ENCODE measurements at regions not wholly inside any gene's neighbourhood (a gene's known extent, or its start where the extent isn't known, plus 50 kb on each side); places are given as distances from the start of the nearest gene placed in this dataset.
"Not testable (repeated sequence)": the region's sequence is repeated elsewhere in the genome, so short reads cannot be mapped to it uniquely, and the experiment has no call there.

DNA sequence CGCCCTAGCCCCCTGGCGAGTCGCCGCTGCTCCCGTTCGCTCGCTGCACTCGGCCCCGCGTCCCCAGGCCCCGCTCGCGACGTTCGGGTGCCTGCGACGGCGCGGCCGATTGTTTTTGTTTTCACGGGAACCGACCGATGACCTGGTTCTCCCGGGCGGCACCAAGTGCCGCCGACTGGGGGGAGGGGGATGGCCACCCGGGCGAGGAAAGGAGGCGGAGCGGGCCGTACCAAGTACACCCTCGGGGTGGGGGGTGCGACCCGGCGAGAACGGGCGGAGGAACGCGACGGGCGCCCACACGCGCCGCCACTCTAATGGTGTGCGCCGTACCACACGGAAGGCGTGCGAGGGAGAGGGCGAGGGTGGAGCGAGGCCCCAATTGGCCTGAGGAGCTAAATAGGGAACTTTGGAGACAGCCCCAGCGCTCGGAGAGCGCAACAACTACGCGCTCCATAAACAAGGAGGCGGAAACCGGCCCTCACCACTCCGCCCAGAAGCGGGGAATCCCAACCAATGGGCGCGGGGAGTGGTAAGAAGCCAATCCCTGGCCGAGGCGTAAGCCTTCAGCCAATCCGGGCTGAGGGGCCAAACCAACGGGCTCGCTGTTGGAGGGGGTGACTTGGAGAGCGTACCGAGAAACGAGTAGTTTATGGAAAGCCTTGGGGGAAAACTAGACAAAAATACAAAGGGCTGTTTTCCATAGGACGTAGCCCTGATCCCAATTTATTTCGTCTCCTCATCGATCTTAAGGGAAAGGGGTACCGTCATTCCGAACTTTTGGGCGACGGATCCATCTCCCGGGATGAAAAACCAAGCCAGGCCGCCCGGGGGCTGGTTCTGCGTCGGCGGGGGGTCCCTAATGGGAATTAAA lies 54.8 kb upstream of the PLGLB1 start (continued):
- TF ChIP-seq FOXK2 (IDR thresholded peaks at IDR 0.05) (peak; percentile 34; the same call in 1 of the 2 replicates), ZNF792 (CRISPR knock-in tag; IDR thresholded peaks at IDR 0.05) (peak; percentile 70; the same call in 1 of the 2 replicates), ZNF160 (CRISPR knock-in tag; IDR thresholded peaks at IDR 0.05) (0 out of 2 replicates have a peak, but pooled peaks have one; percentile 58), ZNF124 (CRISPR knock-in tag; IDR thresholded peaks at IDR 0.05) (peak; percentile 64; the same call in 1 of the 2 replicates), YEATS2 (CRISPR knock-in tag; IDR thresholded peaks at IDR 0.05; ENCODE audit: borderline replicate concordance) (peak; percentile 82), ZNF777 (CRISPR knock-in tag; IDR thresholded peaks at IDR 0.05) (peak; percentile 75), NKX3-1 (CRISPR knock-in tag; IDR thresholded peaks at IDR 0.05) (peak; percentile 53; the same call in 1 of the 2 replicates), ZSCAN9 (CRISPR knock-in tag; IDR thresholded peaks at IDR 0.05; ENCODE audit: borderline replicate concordance) (peak; percentile 58; the same call in 1 of the 2 replicates), KLF16 (CRISPR knock-in tag; IDR thresholded peaks at IDR 0.05) (peak in 1 of 2 experiments; percentile 63; a peak in 1 of 4 replicates), HNF4A (CRISPR knock-in tag; IDR thresholded peaks at IDR 0.05) (0 out of 2 replicates have a peak, but pooled peaks have one; percentile 5), SP1 (CRISPR knock-in tag; IDR thresholded peaks at IDR 0.05) (peak; percentile 56), HOXD1 (CRISPR knock-in tag; IDR thresholded peaks at IDR 0.05) (0 out of 2 replicates have a peak, but pooled peaks have one; percentile 16), ZNF12 (CRISPR knock-in tag; IDR thresholded peaks at IDR 0.05) (0 out of 2 replicates have a peak, but pooled peaks have one; percentile 57), SP5 (CRISPR knock-in tag; IDR thresholded peaks at IDR 0.05; ENCODE audit: borderline replicate concordance, low read depth) (peak; percentile 97), KLF11 (CRISPR knock-in tag; IDR thresholded peaks at IDR 0.05) (0 out of 2 replicates have a peak, but pooled peaks have one; percentile 57), SAP130 (CRISPR knock-in tag; IDR thresholded peaks at IDR 0.05; ENCODE audit: low read depth) (peak; percentile 80), SIN3A (IDR thresholded peaks at IDR 0.05; ENCODE audit: borderline replicate concordance, low read depth, low read length) (peak; percentile 43; the same call in 1 of the 2 replicates), ZNF614 (CRISPR knock-in tag; IDR thresholded peaks at IDR 0.05; ENCODE audit: borderline replicate concordance) (0 out of 2 replicates have a peak, but pooled peaks have one; percentile 21), ZNF264 (CRISPR knock-in tag; IDR thresholded peaks at IDR 0.05) (0 out of 2 replicates have a peak, but pooled peaks have one; percentile 53), CBFB (CRISPR knock-in tag; IDR thresholded peaks at IDR 0.05) (0 out of 2 replicates have a peak, but pooled peaks have one; percentile 43)
- TF ChIP-seq, protein P1, sequence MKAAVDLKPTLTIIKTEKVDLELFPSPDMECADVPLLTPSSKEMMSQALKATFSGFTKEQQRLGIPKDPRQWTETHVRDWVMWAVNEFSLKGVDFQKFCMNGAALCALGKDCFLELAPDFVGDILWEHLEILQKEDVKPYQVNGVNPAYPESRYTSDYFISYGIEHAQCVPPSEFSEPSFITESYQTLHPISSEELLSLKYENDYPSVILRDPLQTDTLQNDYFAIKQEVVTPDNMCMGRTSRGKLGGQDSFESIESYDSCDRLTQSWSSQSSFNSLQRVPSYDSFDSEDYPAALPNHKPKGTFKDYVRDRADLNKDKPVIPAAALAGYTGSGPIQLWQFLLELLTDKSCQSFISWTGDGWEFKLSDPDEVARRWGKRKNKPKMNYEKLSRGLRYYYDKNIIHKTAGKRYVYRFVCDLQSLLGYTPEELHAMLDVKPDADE (CRISPR knock-in tag; IDR thresholded peaks at IDR 0.05), result 0 out of 2 replicates have a peak, but pooled peaks have one; percentile 65
- TF ChIP-seq, protein P2, sequence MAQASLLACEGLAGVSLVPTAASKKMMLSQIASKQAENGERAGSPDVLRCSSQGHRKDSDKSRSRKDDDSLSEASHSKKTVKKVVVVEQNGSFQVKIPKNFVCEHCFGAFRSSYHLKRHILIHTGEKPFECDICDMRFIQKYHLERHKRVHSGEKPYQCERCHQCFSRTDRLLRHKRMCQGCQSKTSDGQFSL (CRISPR knock-in tag; IDR thresholded peaks at IDR 0.05), result peak; percentile 58; the same call in 1 of the 2 replicates
- TF ChIP-seq, protein P3, sequence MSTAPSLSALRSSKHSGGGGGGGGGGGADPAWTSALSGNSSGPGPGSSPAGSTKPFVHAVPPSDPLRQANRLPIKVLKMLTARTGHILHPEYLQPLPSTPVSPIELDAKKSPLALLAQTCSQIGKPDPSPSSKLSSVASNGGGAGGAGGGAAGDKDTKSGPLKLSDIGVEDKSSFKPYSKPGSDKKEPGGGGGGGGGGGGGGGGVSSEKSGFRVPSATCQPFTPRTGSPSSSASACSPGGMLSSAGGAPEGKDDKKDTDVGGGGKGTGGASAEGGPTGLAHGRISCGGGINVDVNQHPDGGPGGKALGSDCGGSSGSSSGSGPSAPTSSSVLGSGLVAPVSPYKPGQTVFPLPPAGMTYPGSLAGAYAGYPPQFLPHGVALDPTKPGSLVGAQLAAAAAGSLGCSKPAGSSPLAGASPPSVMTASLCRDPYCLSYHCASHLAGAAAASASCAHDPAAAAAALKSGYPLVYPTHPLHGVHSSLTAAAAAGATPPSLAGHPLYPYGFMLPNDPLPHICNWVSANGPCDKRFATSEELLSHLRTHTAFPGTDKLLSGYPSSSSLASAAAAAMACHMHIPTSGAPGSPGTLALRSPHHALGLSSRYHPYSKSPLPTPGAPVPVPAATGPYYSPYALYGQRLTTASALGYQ (CRISPR knock-in tag; IDR thresholded peaks at IDR 0.05), result peak; percentile 39; the same call in 1 of the 2 replicates
- not testable (repeated sequence) for TF ChIP-seq SP1 (IDR thresholded peaks at IDR 0.05)
- TF ChIP-seq, protein P4, sequence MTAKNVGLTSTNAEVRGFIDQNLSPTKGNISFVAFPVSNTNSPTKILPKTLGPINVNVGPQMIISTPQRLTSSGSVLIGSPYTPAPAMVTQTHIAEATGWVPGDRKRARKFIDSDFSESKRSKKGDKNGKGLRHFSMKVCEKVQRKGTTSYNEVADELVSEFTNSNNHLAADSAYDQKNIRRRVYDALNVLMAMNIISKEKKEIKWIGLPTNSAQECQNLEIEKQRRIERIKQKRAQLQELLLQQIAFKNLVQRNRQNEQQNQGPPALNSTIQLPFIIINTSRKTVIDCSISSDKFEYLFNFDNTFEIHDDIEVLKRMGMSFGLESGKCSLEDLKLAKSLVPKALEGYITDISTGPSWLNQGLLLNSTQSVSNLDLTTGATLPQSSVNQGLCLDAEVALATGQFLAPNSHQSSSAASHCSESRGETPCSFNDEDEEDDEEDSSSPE (CRISPR knock-in tag; IDR thresholded peaks at IDR 0.05), result peak; percentile 79
